CD4-positive, CD25-positive, alpha-beta regulatory T cell (primary cell): ENCODE measurements at regions not wholly inside any gene's neighbourhood (a gene's known extent, or its start where the extent isn't known, plus 50 kb on each side); places are given as distances from the start of the nearest gene placed in this dataset.

ENCODE experiments used
- ATAC-seq, 2 donors: fragments of 150-1000 bp; cut with Tn5 transposase; one replicate each; pipeline ENCODE4 v1.10.0; 2021; ENCODE audit warnings: low read depth in 2 of 2, moderate number of reproducible peaks in 2 of 2, moderate library complexity in 1 of 2
- DNase-seq, 3 donors: peaks; one replicate each; pipeline versions ENCODE4 v3.0.0 to v3.0.0-alpha.2; 2012 to 2022; ENCODE audit warnings: mixed read lengths in 1 of 3
- H3K27ac ChIP-seq: one replicate; pipeline ENCODE4 v1.7.0; 2013; ENCODE audit warnings: mild to moderate bottlenecking, low read length; ENCODE audit not compliant: insufficient read depth, poor library complexity, severe bottlenecking
- H3K27me3 ChIP-seq: one replicate; pipeline ENCODE4 v1.7.0; 2013; ENCODE audit warnings: low read length; ENCODE audit not compliant: control insufficient read depth, insufficient read depth
- H3K36me3 ChIP-seq: one replicate; pipeline ENCODE4 v1.7.0; 2013; ENCODE audit warnings: mild to moderate bottlenecking, low read length, moderate library complexity; ENCODE audit not compliant: control insufficient read depth, insufficient read depth
- H3K4me1 ChIP-seq: 2 replicates; pipeline ENCODE4 v1.7.0; 2013; ENCODE audit warnings: mild to moderate bottlenecking, low read length; ENCODE audit not compliant: insufficient read depth, control insufficient read depth, poor library complexity, severe bottlenecking
- H3K4me3 ChIP-seq: one replicate; pipeline ENCODE4 v1.7.0; 2013; ENCODE audit warnings: low read depth, mild to moderate bottlenecking, low read length, moderate library complexity
- H3K9me3 ChIP-seq, 2 experiments: 1 replicate in 1 of 2; 2 replicates in 1 of 2; pipeline ENCODE4 v1.7.0; 2013; ENCODE audit warnings: low read length in 2 of 2, mild to moderate bottlenecking in 1 of 2, moderate library complexity in 1 of 2; ENCODE audit not compliant: control insufficient read depth in 2 of 2
- H3K27ac Mint-ChIP-seq, 3 donors: one replicate each; pipeline ENCODE4 v1.8.0; 2020 to 2022; ENCODE audit warnings: mild to moderate bottlenecking in 3 of 3, mixed read lengths in 3 of 3, moderate library complexity in 2 of 3
- H3K27me3 Mint-ChIP-seq: one replicate; pipeline ENCODE4 v1.8.0; 2022; ENCODE audit warnings: mild to moderate bottlenecking, mixed read lengths
- H3K36me3 Mint-ChIP-seq: one replicate; pipeline ENCODE4 v1.8.0; 2020; ENCODE audit warnings: mixed read lengths
- H3K4me1 Mint-ChIP-seq, 4 donors: one replicate each; pipeline ENCODE4 v1.8.0; 2020 to 2022; ENCODE audit warnings: mixed read lengths in 4 of 4, mild to moderate bottlenecking in 1 of 4
- H3K4me3 Mint-ChIP-seq, 4 donors: one replicate each; pipeline ENCODE4 v1.8.0; 2020 to 2022; ENCODE audit warnings: mild to moderate bottlenecking in 4 of 4, mixed read lengths in 4 of 4, moderate library complexity in 3 of 4
- H3K9me3 Mint-ChIP-seq, 7 donors: one replicate each; pipeline ENCODE4 v1.8.0; 2020 to 2022; ENCODE audit warnings: mixed read lengths in 7 of 7, mild to moderate bottlenecking in 3 of 7, moderate library complexity in 2 of 7

- no peaks in the 10 kb centered on the region for H3K27me3 Mint-ChIP-seq
- H3K9me3 Mint-ChIP-seq, result no peaks in the 10 kb centered on the region
- no peak overlapping the region for H3K27ac ChIP-seq
- H3K27me3 ChIP-seq, result no peaks in the 10 kb centered on the region
- DNase-seq (no peak), ATAC-seq (no peak)
- H3K4me3 Mint-ChIP-seq, result no peak overlapping the region
- H3K36me3 ChIP-seq, result no peaks in the 10 kb centered on the region
- H3K9me3 ChIP-seq, result no peaks in the 10 kb centered on the region
- H3K4me1 Mint-ChIP-seq, result no peaks in the 10 kb centered on the region
- no peak overlapping the region for H3K27ac Mint-ChIP-seq
- no peaks in the 10 kb centered on the region for H3K36me3 Mint-ChIP-seq
- H3K4me3 ChIP-seq, result no peak overlapping the region
- no peaks in the 10 kb centered on the region for H3K4me1 ChIP-seq
Observed at GRCh38 chr4:110989125-110989524, 366.2 kb upstream of the PITX2 start.

GRCh38 chr4:110994781-110995180 lies 371.9 kb upstream of the PITX2 start:
- Histone ChIP-seq H3K9me3 (no peaks in the 10 kb centered on the region), H3K4me3 (no peak overlapping the region), H3K27ac (no peak overlapping the region), H3K4me1 (no peaks in the 10 kb centered on the region), H3K36me3 (no peaks in the 10 kb centered on the region), H3K27me3 (no peaks in the 10 kb centered on the region)
- no peaks in the 10 kb centered on the region for H3K4me1 Mint-ChIP-seq
- H3K27ac Mint-ChIP-seq, result no peak overlapping the region
- ATAC-seq (no peak), DNase-seq (no peak)
- peaks cover 0 to 3% (median 0%) of the 10 kb centered on the region in 7 donors for H3K9me3 Mint-ChIP-seq
- H3K27me3 Mint-ChIP-seq, result no peaks in the 10 kb centered on the region
- no peaks in the 10 kb centered on the region for H3K36me3 Mint-ChIP-seq
- H3K4me3 Mint-ChIP-seq, result no peak overlapping the region

GRCh38 chr4:110998320-110998719 lies 375.4 kb upstream of the PITX2 start:
- no peak overlapping the region for H3K4me3 Mint-ChIP-seq
- no peak for DNase-seq
- H3K4me1 ChIP-seq, result no peaks in the 10 kb centered on the region
- no peak overlapping the region for H3K27ac ChIP-seq
- no peak overlapping the region for H3K4me3 ChIP-seq
- H3K27ac Mint-ChIP-seq, result no peak overlapping the region
- no peaks in the 10 kb centered on the region for H3K27me3 Mint-ChIP-seq
- H3K9me3 Mint-ChIP-seq, result peaks cover 0 to 7% (median 3%) of the 10 kb centered on the region in 7 donors
- no peaks in the 10 kb centered on the region for H3K36me3 ChIP-seq
- no peaks in the 10 kb centered on the region for H3K9me3 ChIP-seq
- ATAC-seq, result no peak
- H3K4me1 Mint-ChIP-seq, result no peaks in the 10 kb centered on the region
- H3K27me3 ChIP-seq, result no peaks in the 10 kb centered on the region
- no peaks in the 10 kb centered on the region for H3K36me3 Mint-ChIP-seq

GRCh38 chr4:111011458-111011857 lies 388.6 kb upstream of the PITX2 start:
- Histone ChIP-seq H3K36me3 (no peaks in the 10 kb centered on the region), H3K27me3 (no peaks in the 10 kb centered on the region), H3K27ac (no peak overlapping the region), H3K9me3 (no peaks in the 10 kb centered on the region), H3K4me3 (no peak overlapping the region), H3K4me1 (no peaks in the 10 kb centered on the region)
- DNase-seq (no peak), ATAC-seq (no peak)
- H3K9me3 Mint-ChIP-seq, result peaks cover 0 to 6% (median 0%) of the 10 kb centered on the region in 7 donors
- no peaks in the 10 kb centered on the region for H3K36me3 Mint-ChIP-seq
- no peaks in the 10 kb centered on the region for H3K27me3 Mint-ChIP-seq
- H3K4me3 Mint-ChIP-seq, result no peak overlapping the region
- no peak overlapping the region for H3K27ac Mint-ChIP-seq
- H3K4me1 Mint-ChIP-seq, result no peaks in the 10 kb centered on the region

- H3K9me3 ChIP-seq, result no peaks in the 10 kb centered on the region
- no peak for DNase-seq
Observed at GRCh38 chr4:111013846-111014245, 391.0 kb upstream of the PITX2 start.

GRCh38 chr4:111014537-111014936 lies 391.7 kb upstream of the PITX2 start:
- Mint-ChIP-seq H3K9me3 (peaks cover 0 to 6% (median 0%) of the 10 kb centered on the region in 7 donors), H3K27me3 (no peaks in the 10 kb centered on the region), H3K4me1 (no peaks in the 10 kb centered on the region), H3K4me3 (no peak overlapping the region), H3K36me3 (no peaks in the 10 kb centered on the region), H3K27ac (no peak overlapping the region)
- H3K4me3 ChIP-seq, result no peak overlapping the region
- no peak for DNase-seq
- H3K4me1 ChIP-seq, result no peaks in the 10 kb centered on the region
- H3K36me3 ChIP-seq, result no peaks in the 10 kb centered on the region
- H3K9me3 ChIP-seq, result no peaks in the 10 kb centered on the region
- H3K27me3 ChIP-seq, result no peaks in the 10 kb centered on the region
- no peak overlapping the region for H3K27ac ChIP-seq
- ATAC-seq, result no peak

More at GRCh38 chr4:111013846-111014245, 391.0 kb upstream of the PITX2 start:
- H3K4me1 ChIP-seq, result no peaks in the 10 kb centered on the region
- H3K4me3 Mint-ChIP-seq, result peak overlapping the region in 1 of 4 donors; percentile 43
- no peak overlapping the region for H3K27ac ChIP-seq
- H3K36me3 Mint-ChIP-seq, result no peaks in the 10 kb centered on the region
- no peak for ATAC-seq
- H3K4me3 ChIP-seq, result no peak overlapping the region
- H3K4me1 Mint-ChIP-seq, result no peaks in the 10 kb centered on the region
- no peaks in the 10 kb centered on the region for H3K27me3 ChIP-seq
- H3K36me3 ChIP-seq, result no peaks in the 10 kb centered on the region
- H3K27ac Mint-ChIP-seq, result no peak overlapping the region
- peaks cover 0 to 6% (median 0%) of the 10 kb centered on the region in 7 donors for H3K9me3 Mint-ChIP-seq
- no peaks in the 10 kb centered on the region for H3K27me3 Mint-ChIP-seq

GRCh38 chr4:111016416-111016815 lies 393.5 kb upstream of the PITX2 start:
- H3K27ac Mint-ChIP-seq, result no peak overlapping the region
- H3K4me1 Mint-ChIP-seq, result no peaks in the 10 kb centered on the region
- Histone ChIP-seq H3K27ac (no peak overlapping the region), H3K36me3 (no peaks in the 10 kb centered on the region), H3K4me3 (no peak overlapping the region), H3K9me3 (no peaks in the 10 kb centered on the region), H3K27me3 (no peaks in the 10 kb centered on the region), H3K4me1 (no peaks in the 10 kb centered on the region)
- DNase-seq (no peak), ATAC-seq (no peak)
- H3K4me3 Mint-ChIP-seq, result no peak overlapping the region
- peaks cover 0 to 7% (median 0%) of the 10 kb centered on the region in 7 donors for H3K9me3 Mint-ChIP-seq
- H3K27me3 Mint-ChIP-seq, result no peaks in the 10 kb centered on the region
- H3K36me3 Mint-ChIP-seq, result no peaks in the 10 kb centered on the region

GRCh38 chr4:111018216-111018615 lies 395.3 kb upstream of the PITX2 start:
- Histone ChIP-seq H3K27ac (no peak overlapping the region), H3K36me3 (no peaks in the 10 kb centered on the region), H3K4me1 (no peaks in the 10 kb centered on the region), H3K27me3 (no peaks in the 10 kb centered on the region), H3K9me3 (no peaks in the 10 kb centered on the region), H3K4me3 (no peak overlapping the region)
- Mint-ChIP-seq H3K4me3 (no peak overlapping the region), H3K27me3 (no peaks in the 10 kb centered on the region), H3K9me3 (peaks cover 0 to 7% (median 0%) of the 10 kb centered on the region in 7 donors), H3K27ac (no peak overlapping the region), H3K36me3 (no peaks in the 10 kb centered on the region), H3K4me1 (no peaks in the 10 kb centered on the region)
- DNase-seq (no peak), ATAC-seq (no peak)
